HFF-Myc (cell line): ENCODE measurements at regions not wholly inside any gene's neighbourhood (a gene's known extent, or its start where the extent isn't known, plus 50 kb on each side); places are given as distances from the start of the nearest gene placed in this dataset.

ENCODE experiments used
- DNase-seq: peaks from one replicate; pipeline ENCODE4 v3.0.0-alpha.2; 2011; ENCODE audit warnings: low read depth; ENCODE audit errors: extremely low read depth
- H3K4me3 ChIP-seq: replicated peaks from 2 replicates; pipeline ENCODE4 v1.5.1; 2011; ENCODE audit warnings: low read depth, mild to moderate bottlenecking, control low read depth, low read length
- TF ChIP-seq, protein P1 (sequence below): IDR thresholded peaks from 2 replicates; pipeline ENCODE4 v1.5.1; 2012; ENCODE audit warnings: mild to moderate bottlenecking, low read depth, low read length, control low read depth; ENCODE audit errors: missing control alignments

GRCh38 chr2:203812294-203813221 lies 55.0 kb upstream of the CTLA4 start:
- H3K4me3 ChIP-seq: no peak overlapping the region
- TF ChIP-seq, protein P1, sequence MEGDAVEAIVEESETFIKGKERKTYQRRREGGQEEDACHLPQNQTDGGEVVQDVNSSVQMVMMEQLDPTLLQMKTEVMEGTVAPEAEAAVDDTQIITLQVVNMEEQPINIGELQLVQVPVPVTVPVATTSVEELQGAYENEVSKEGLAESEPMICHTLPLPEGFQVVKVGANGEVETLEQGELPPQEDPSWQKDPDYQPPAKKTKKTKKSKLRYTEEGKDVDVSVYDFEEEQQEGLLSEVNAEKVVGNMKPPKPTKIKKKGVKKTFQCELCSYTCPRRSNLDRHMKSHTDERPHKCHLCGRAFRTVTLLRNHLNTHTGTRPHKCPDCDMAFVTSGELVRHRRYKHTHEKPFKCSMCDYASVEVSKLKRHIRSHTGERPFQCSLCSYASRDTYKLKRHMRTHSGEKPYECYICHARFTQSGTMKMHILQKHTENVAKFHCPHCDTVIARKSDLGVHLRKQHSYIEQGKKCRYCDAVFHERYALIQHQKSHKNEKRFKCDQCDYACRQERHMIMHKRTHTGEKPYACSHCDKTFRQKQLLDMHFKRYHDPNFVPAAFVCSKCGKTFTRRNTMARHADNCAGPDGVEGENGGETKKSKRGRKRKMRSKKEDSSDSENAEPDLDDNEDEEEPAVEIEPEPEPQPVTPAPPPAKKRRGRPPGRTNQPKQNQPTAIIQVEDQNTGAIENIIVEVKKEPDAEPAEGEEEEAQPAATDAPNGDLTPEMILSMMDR: no peak
- DNase-seq: no peak

- no peak overlapping the region for H3K4me3 ChIP-seq
- DNase-seq: no peak
- TF ChIP-seq, protein P1: no peak
Observed at GRCh38 chr2:203813684-203814083, 53.9 kb upstream of the CTLA4 start.

GRCh38 chr2:203814661-203815540 lies 52.7 kb upstream of the CTLA4 start:
- H3K4me3 ChIP-seq: no peak overlapping the region
- DNase-seq: peak; percentile 66
- TF ChIP-seq, protein P1: peak; percentile 55

GRCh38 chr2:203815541-203815898 lies 52.1 kb upstream of the CTLA4 start:
- TF ChIP-seq, protein P1: no peak
- no peak overlapping the region for H3K4me3 ChIP-seq
- DNase-seq: no peak

GRCh38 chr2:203817147-203817546 lies 50.4 kb upstream of the CTLA4 start:
- H3K4me3 ChIP-seq: no peak overlapping the region
- DNase-seq: no peak
- TF ChIP-seq, protein P1: no peak
